H1 (cell line): ENCODE measurements at regions not wholly inside any gene's neighbourhood (a gene's known extent, or its start where the extent isn't known, plus 50 kb on each side); places are given as distances from the start of the nearest gene placed in this dataset.

Source experiments
- CTCF ChIA-PET: fragments of 300-600 bp; sonication (Branson Sonifier 250); formaldehyde crosslinking; loops from one replicate; lab custom pipeline; 2021; ENCODE audit not compliant: partially characterized antibody; lab: Charles Lee
- POLR2A ChIA-PET: fragments of 300-600 bp; sonication (Branson Sonifier 250); formaldehyde crosslinking; loops from one replicate; lab custom pipeline; 2021; ENCODE audit warnings: inconsistent platforms; ENCODE audit not compliant: partially characterized antibody; lab: Charles Lee
- DNase-seq, 2 experiments: peaks; one replicate each; pipeline versions ENCODE4 v3.0.0 to v3.0.0-alpha.2; 2010 to 2022; ENCODE audit warnings: low spot score in 2 of 2, low read depth in 1 of 2, mixed read lengths in 1 of 2
- FAIRE-seq: peaks from 2 replicates; lab custom pipeline; 2011; peaks lifted over from hg19 to GRCh38; lab: Jason Lieb, UNC
- H2AFZ ChIP-seq: 2 replicates; pipeline ENCODE4 v1.8.1; 2012; ENCODE audit warnings: low read length, inconsistent platforms
- H2AK5ac ChIP-seq: 2 replicates; pipeline ENCODE4 v1.6.1; 2013; ENCODE audit warnings: low read depth, low read length
- H2BK120ac ChIP-seq: replicated peaks from 2 replicates; pipeline ENCODE3; 2013; ENCODE audit warnings: low read depth, low read length, inconsistent platforms
- H2BK12ac ChIP-seq: 2 replicates; pipeline ENCODE4 v1.6.1; 2013; ENCODE audit warnings: low read depth, low read length
- H2BK15ac ChIP-seq: 2 replicates; pipeline ENCODE4 v1.6.1; 2013; ENCODE audit warnings: low read length
- H2BK20ac ChIP-seq: 2 replicates; pipeline ENCODE4 v1.6.1; 2013; ENCODE audit warnings: low read length
- H2BK5ac ChIP-seq: 2 replicates; pipeline ENCODE4 v1.6.1; 2013; ENCODE audit warnings: low read depth, low read length
- H3K14ac ChIP-seq: 2 replicates; pipeline ENCODE4 v1.6.1; 2013; ENCODE audit warnings: inconsistent platforms; ENCODE audit not compliant: insufficient read length
- H3K18ac ChIP-seq: 2 replicates; pipeline ENCODE4 v1.6.1; 2013; ENCODE audit warnings: low read length; ENCODE audit errors: extremely low read depth
- H3K23ac ChIP-seq: 2 replicates; pipeline ENCODE4 v1.6.1; 2013; ENCODE audit warnings: inconsistent platforms; ENCODE audit not compliant: insufficient read length
- H3K23me2 ChIP-seq: 2 replicates; pipeline ENCODE4 v1.6.1; 2013; ENCODE audit warnings: low read depth, low read length
- H3K27ac ChIP-seq: 2 replicates; pipeline ENCODE4 v1.6.1; 2011; ENCODE audit warnings: low read depth, low read length, inconsistent platforms
- H3K27me3 ChIP-seq, 4 experiments: replicated peaks in 1 of 4; 1 replicate in 1 of 4; 2 replicates in 3 of 4; pipeline versions ENCODE4 v1.6.1 to v1.8.1; 2011 to 2013; ENCODE audit warnings: low read length in 3 of 4, mild to moderate bottlenecking in 3 of 4, inconsistent platforms in 2 of 4, mixed read lengths in 2 of 4, moderate library complexity in 1 of 4; ENCODE audit not compliant: control insufficient read depth in 3 of 4, insufficient read depth in 3 of 4; ENCODE audit errors: extremely low read depth in 1 of 4
- H3K36me3 ChIP-seq, 4 experiments: 2 replicates each; pipeline versions ENCODE4 v1.6.1 to v1.8.1; 2011 to 2013; ENCODE audit warnings: mild to moderate bottlenecking in 4 of 4, low read length in 3 of 4, moderate library complexity in 2 of 4, control low read depth in 1 of 4, inconsistent platforms in 1 of 4; ENCODE audit not compliant: insufficient read depth in 4 of 4, control insufficient read depth in 2 of 4
- H3K4ac ChIP-seq: replicated peaks from 2 replicates; pipeline ENCODE3; 2013; ENCODE audit warnings: low read length, low read depth, mixed read lengths, inconsistent platforms; ENCODE audit not compliant: insufficient read length
- H3K4me1 ChIP-seq, 4 experiments: replicated peaks in 1 of 4; 1 replicate in 1 of 4; 2 replicates in 3 of 4; pipeline versions ENCODE4 v1.6.1 to v1.8.1; 2011 to 2013; ENCODE audit warnings: low read length in 3 of 4, inconsistent platforms in 2 of 4, mixed read lengths in 1 of 4; ENCODE audit not compliant: insufficient read depth in 4 of 4, control insufficient read depth in 3 of 4
- H3K4me2 ChIP-seq, 2 experiments: 2 replicates each; pipeline versions ENCODE4 v1.6.1 to v1.8.1; 2011 to 2013; ENCODE audit warnings: low read depth in 2 of 2, low read length in 2 of 2, control low read depth in 1 of 2, inconsistent platforms in 1 of 2, mild to moderate bottlenecking in 1 of 2; ENCODE audit not compliant: insufficient read depth in 1 of 2
- H3K4me3 ChIP-seq, 4 experiments: fragments of 200-600, 300-600 bp in 1 of 4; sonication (generic), shearing (Covaris generic), sonication (Bioruptor Twin) in 1 of 4; 2 replicates each; pipeline versions ENCODE4 v1.5.1 to v1.8.1; 2011 to 2016; ENCODE audit warnings: low read length in 4 of 4, low read depth in 3 of 4, control low read depth in 2 of 4, inconsistent platforms in 2 of 4, mild to moderate bottlenecking in 2 of 4, mixed read lengths in 1 of 4, moderate library complexity in 1 of 4; ENCODE audit not compliant: insufficient read depth in 2 of 4; ENCODE audit errors: extremely low read depth in 1 of 4
- H3K56ac ChIP-seq: replicated peaks from 2 replicates; pipeline ENCODE3; 2013; ENCODE audit warnings: low read depth, mild to moderate bottlenecking, mixed read lengths, low read length, inconsistent platforms; ENCODE audit not compliant: insufficient read length
- H3K79me1 ChIP-seq: 2 replicates; pipeline ENCODE4 v1.6.1; 2013; ENCODE audit warnings: low read depth, low read length, control low read depth
- H3K79me2 ChIP-seq, 2 experiments: 2 replicates each; pipeline versions ENCODE4 v1.6.1 to v1.8.1; 2012 to 2013; ENCODE audit warnings: low read length in 2 of 2, mild to moderate bottlenecking in 2 of 2, inconsistent platforms in 1 of 2; ENCODE audit not compliant: insufficient read depth in 2 of 2, control insufficient read depth in 1 of 2
- H3K9ac ChIP-seq, 4 experiments: replicated peaks in 1 of 4; 1 replicate in 1 of 4; 2 replicates in 3 of 4; pipeline versions ENCODE4 v1.6.1 to v1.8.1; 2011 to 2013; ENCODE audit warnings: low read depth in 3 of 4, low read length in 3 of 4, control low read depth in 2 of 4, mild to moderate bottlenecking in 2 of 4, moderate library complexity in 2 of 4, inconsistent platforms in 1 of 4; ENCODE audit errors: extremely low read depth in 1 of 4
- H3K9me3 ChIP-seq, 2 experiments: 2 replicates each; pipeline versions ENCODE4 v1.6.1 to v1.8.1; 2012 to 2013; ENCODE audit warnings: mild to moderate bottlenecking in 2 of 2, moderate library complexity in 2 of 2, control low read depth in 1 of 2, inconsistent platforms in 1 of 2, low read depth in 1 of 2, low read length in 1 of 2, mixed read lengths in 1 of 2; ENCODE audit not compliant: insufficient read depth in 2 of 2
- H4K20me1 ChIP-seq, 2 experiments: replicated peaks in 1 of 2; 2 replicates each; pipeline versions ENCODE3 to v1.8.1; 2011 to 2013; ENCODE audit warnings: inconsistent platforms in 2 of 2, low read length in 2 of 2, mild to moderate bottlenecking in 1 of 2; ENCODE audit not compliant: insufficient read depth in 2 of 2, control insufficient read depth in 1 of 2
- H4K5ac ChIP-seq: 2 replicates; pipeline ENCODE4 v1.6.1; 2013; ENCODE audit warnings: low read length, low read depth, mixed read lengths, inconsistent platforms; ENCODE audit not compliant: insufficient read length
- H4K8ac ChIP-seq: 2 replicates; pipeline ENCODE4 v1.8.0; 2013; ENCODE audit warnings: mild to moderate bottlenecking, moderate library complexity, low read length, inconsistent platforms; ENCODE audit not compliant: insufficient read depth; ENCODE audit errors: extremely low read depth
- H4K91ac ChIP-seq: replicated peaks from 2 replicates; pipeline ENCODE3; 2013; ENCODE audit warnings: low read length, mixed read lengths, inconsistent platforms; ENCODE audit not compliant: insufficient read length
- BCL11A ChIP-seq, 2 experiments: IDR thresholded peaks; one replicate each; pipeline ENCODE4 v1.6.1; 2011; ENCODE audit warnings: low read depth in 2 of 2, low read length in 2 of 2, mild to moderate bottlenecking in 2 of 2
- CHD1 ChIP-seq: IDR thresholded peaks from 2 replicates; pipeline ENCODE4 v1.6.1; 2012; ENCODE audit warnings: low read depth, low read length, improper control_type of control experiment
- CREB1 ChIP-seq: IDR thresholded peaks from 2 replicates; pipeline ENCODE4 v1.6.1; 2012; ENCODE audit warnings: inconsistent platforms
- CTCF ChIP-seq, 3 experiments: IDR thresholded peaks; 1 replicate in 2 of 3; 2 replicates in 1 of 3; pipeline versions ENCODE4 v1.5.1 to v1.6.1; 2011; ENCODE audit warnings: low read length in 3 of 3, mild to moderate bottlenecking in 3 of 3, inconsistent platforms in 2 of 3, low read depth in 1 of 3, moderate library complexity in 1 of 3; ENCODE audit not compliant: insufficient read depth in 1 of 3; ENCODE audit errors: control extremely low read depth in 1 of 3
- E2F6 ChIP-seq: IDR thresholded peaks from 2 replicates; pipeline ENCODE4 v1.6.1; 2012; ENCODE audit warnings: inconsistent platforms
- HDAC2 ChIP-seq, 2 experiments: fragments of 300-600 bp in 1 of 2; sonication (generic) in 1 of 2; IDR thresholded peaks; 2 replicates each; pipeline ENCODE4 v1.6.1; 2011 to 2012; ENCODE audit warnings: low read depth in 2 of 2, low read length in 2 of 2, mild to moderate bottlenecking in 2 of 2, moderate library complexity in 2 of 2, borderline replicate concordance in 1 of 2, inconsistent platforms in 1 of 2
- KDM1A ChIP-seq: fragments of 200-600, 300-600 bp; sonication (generic); IDR thresholded peaks from 2 replicates; pipeline ENCODE4 v1.7.1; 2016; ENCODE audit warnings: mild to moderate bottlenecking, low read length, borderline replicate concordance
- NANOG ChIP-seq: IDR thresholded peaks from 2 replicates; pipeline ENCODE4 v1.6.1; 2011; ENCODE audit warnings: low read length, low read depth, mild to moderate bottlenecking, inconsistent platforms; ENCODE audit not compliant: insufficient read depth, poor library complexity, severe bottlenecking
- RAD21 ChIP-seq, 2 experiments: IDR thresholded peaks in 1 of 2; conservative IDR thresholded peaks in 1 of 2; 2 replicates each; pipeline ENCODE4 v1.6.1; 2011; ENCODE audit warnings: low read depth in 2 of 2, low read length in 2 of 2, improper control_type of control experiment in 1 of 2, inconsistent platforms in 1 of 2, mild to moderate bottlenecking in 1 of 2, moderate library complexity in 1 of 2
- WGBS, 2 experiments: shearing (Covaris generic) in 1 of 2; methylation state at CpG; one replicate each; pipeline versions ENCODE4 v1.1.6 to v1.1.7; 2013 to 2015; ENCODE audit warnings: low lambda C conversion rate in 2 of 2, mixed read lengths in 2 of 2, inconsistent platforms in 1 of 2, low coverage in 1 of 2, missing lambda C conversion rate in 1 of 2; ENCODE audit not compliant: insufficient replicate concordance in 2 of 2, insufficient coverage in 1 of 2, insufficient read length in 1 of 2; ENCODE audit errors: extremely low coverage in 1 of 2, missing lambda C conversion rate in 1 of 2; 5-methylcytosine and 5-hydroxymethylcytosine counted together
- TF ChIP-seq, protein P1 (sequence below): IDR thresholded peaks from 2 replicates; pipeline ENCODE4 v1.6.1; 2011; ENCODE audit warnings: low read depth, mild to moderate bottlenecking, low read length; ENCODE audit not compliant: insufficient read depth

DNA sequence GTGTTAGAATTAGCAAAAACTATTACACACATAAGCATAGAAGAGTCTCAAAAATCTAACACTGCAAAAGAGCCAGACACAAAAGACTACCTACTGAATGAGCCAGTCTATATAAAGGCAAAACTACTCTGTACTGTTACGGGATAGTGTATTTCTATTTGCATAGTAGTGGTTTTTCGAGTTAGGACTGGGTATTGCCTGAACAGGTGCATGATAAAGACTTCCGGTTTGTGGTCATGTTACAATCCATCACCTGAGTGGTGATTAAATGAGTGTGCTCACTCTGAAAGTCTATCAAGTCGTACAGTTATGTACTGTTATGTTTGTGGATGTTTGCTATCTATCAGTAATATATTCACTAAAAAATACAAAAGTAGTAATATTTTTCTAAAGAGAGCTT, 523.3 kb upstream of the SYT4 start:
- Histone ChIP-seq H3K9ac (no peak overlapping the region), H2BK15ac (no peak overlapping the region), H2BK5ac (no peak overlapping the region), H3K36me3 (no peaks in the 10 kb centered on the region), H2BK20ac (no peak overlapping the region), H3K27ac (no peak overlapping the region), H4K8ac (no peak overlapping the region), H3K4me3 (no peak overlapping the region), H3K4ac (no peak overlapping the region), H3K14ac (no peak overlapping the region), H2BK12ac (no peak overlapping the region), H3K4me1 (no peaks in the 10 kb centered on the region), H3K56ac (no peak overlapping the region), H3K4me2 (no peak overlapping the region), H3K23ac (no peak overlapping the region), H2AFZ (no peak overlapping the region), H4K20me1 (no peaks in the 10 kb centered on the region), H3K18ac (no peak overlapping the region), H4K5ac (no peak overlapping the region), H2AK5ac (no peak overlapping the region), H3K79me1 (no peaks in the 10 kb centered on the region), H3K79me2 (no peaks in the 10 kb centered on the region), H4K91ac (no peak overlapping the region), H2BK120ac (no peak overlapping the region), H3K23me2 (no peaks in the 10 kb centered on the region), H3K27me3 (peaks cover 0 to 2% (median 0%) of the 10 kb centered on the region in 4 experiments; a peak in 1 of 7 replicates), H3K9me3 (no peaks in the 10 kb centered on the region)
- POLR2A ChIA-PET, result no interaction called here
- WGBS, 2 experiments, result 86% methylated on average over 4 of the region's 4 CpGs; no CpG with 5 or more reads in 1 of the 2 experiments
- DNase-seq (no peak), FAIRE-seq (no peak)
- CTCF ChIA-PET, result no interaction called here
- no peak for TF ChIP-seq CHD1
- TF ChIP-seq NANOG, result no peak
- TF ChIP-seq RAD21 (IDR thresholded peaks at IDR 0.05 in 1 of 2, conservative IDR thresholded peaks at IDR 0.05 in 1 of 2; ENCODE audit: low read depth in 2 of 2, low read length in 2 of 2), result no peak
- no peak for TF ChIP-seq CTCF (IDR thresholded peaks at IDR 0.05; ENCODE audit: control extremely low read depth in 1 of 3, insufficient read depth in 1 of 3, low read depth in 1 of 3, low read length in 3 of 3)
- TF ChIP-seq, protein P1, sequence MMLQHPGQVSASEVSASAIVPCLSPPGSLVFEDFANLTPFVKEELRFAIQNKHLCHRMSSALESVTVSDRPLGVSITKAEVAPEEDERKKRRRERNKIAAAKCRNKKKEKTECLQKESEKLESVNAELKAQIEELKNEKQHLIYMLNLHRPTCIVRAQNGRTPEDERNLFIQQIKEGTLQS, result no peak
- no peak for TF ChIP-seq HDAC2 (IDR thresholded peaks at IDR 0.05; ENCODE audit: borderline replicate concordance in 1 of 2, low read depth in 2 of 2, low read length in 2 of 2)
- TF ChIP-seq KDM1A, result no peak
- TF ChIP-seq BCL11A (IDR thresholded peaks at IDR 0.05; ENCODE audit: low read depth in 2 of 2, low read length in 2 of 2), result no peak
- TF ChIP-seq CREB1, result no peak
- no peak for TF ChIP-seq E2F6
